GM12874 (cell line): ENCODE measurements at regions not wholly inside any gene's neighbourhood (a gene's known extent, or its start where the extent isn't known, plus 50 kb on each side); places are given as distances from the start of the nearest gene placed in this dataset.

Source experiments
- CTCF ChIP-seq: IDR thresholded peaks from 2 replicates; pipeline ENCODE4 v1.5.1; 2011; ENCODE audit warnings: low read depth, mild to moderate bottlenecking, control low read depth, low read length, moderate library complexity; ENCODE audit not compliant: insufficient read depth

- no peak for TF ChIP-seq CTCF
Observed at GRCh38 chr14:87391066-87391465, 601.9 kb downstream of the GALC start.

- TF ChIP-seq CTCF = no peak
Observed at GRCh38 chr14:87388946-87389345, 604.0 kb downstream of the GALC start.

GRCh38 chr14:87387806-87388205 lies 605.2 kb downstream of the GALC start:
- no peak for TF ChIP-seq CTCF

GRCh38 chr14:87386524-87386923 lies 606.5 kb downstream of the GALC start:
- no peak for TF ChIP-seq CTCF

- no peak for TF ChIP-seq CTCF
Observed at GRCh38 chr14:87380054-87380453, 612.9 kb downstream of the GALC start.

GRCh38 chr14:87368751-87369150 lies 624.2 kb downstream of the GALC start:
- TF ChIP-seq CTCF = no peak

GRCh38 chr14:87351007-87351406 lies 642.0 kb downstream of the GALC start:
- TF ChIP-seq CTCF = no peak

- TF ChIP-seq CTCF = no peak
Observed at GRCh38 chr14:87349921-87350320, 643.1 kb downstream of the GALC start.
